C4-2B (cell line): ENCODE measurements at regions not wholly inside any gene's neighbourhood (a gene's known extent, or its start where the extent isn't known, plus 50 kb on each side); places are given as distances from the start of the nearest gene placed in this dataset.

ENCODE experiments used
- H3K27ac ChIP-seq: fragments of 450-650 bp; 2 replicates; pipeline ENCODE4 v1.5.1; 2017
- ZFX ChIP-seq: fragments of 450-650 bp; IDR thresholded peaks from 2 replicates; pipeline ENCODE4 v1.6.1; 2017
- TF ChIP-seq, protein P1 (sequence below): fragments of 450-650 bp; conservative IDR thresholded peaks from 2 replicates; pipeline ENCODE4 v1.5.1; 2017; ENCODE audit warnings: mild to moderate bottlenecking

DNA sequence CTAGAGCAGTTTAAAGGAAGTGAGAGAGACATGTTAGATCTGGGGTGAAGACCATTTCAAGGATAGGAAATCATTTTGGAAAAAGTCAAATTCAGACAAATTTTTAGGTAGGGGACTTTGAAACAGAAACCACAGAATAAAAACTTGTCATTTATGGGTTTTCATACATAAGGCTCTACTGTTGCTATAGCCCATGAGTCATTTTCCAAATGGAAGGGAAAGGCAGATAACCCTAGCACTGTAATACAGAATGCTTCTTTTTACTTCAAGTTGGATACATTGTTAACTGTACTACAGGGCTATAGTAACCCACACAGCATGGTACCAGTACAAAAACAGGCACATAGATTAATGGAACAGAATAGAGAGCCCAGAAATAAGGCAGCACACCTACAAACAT, 455.4 kb downstream of the EBF1 start:
- TF ChIP-seq, protein P1, sequence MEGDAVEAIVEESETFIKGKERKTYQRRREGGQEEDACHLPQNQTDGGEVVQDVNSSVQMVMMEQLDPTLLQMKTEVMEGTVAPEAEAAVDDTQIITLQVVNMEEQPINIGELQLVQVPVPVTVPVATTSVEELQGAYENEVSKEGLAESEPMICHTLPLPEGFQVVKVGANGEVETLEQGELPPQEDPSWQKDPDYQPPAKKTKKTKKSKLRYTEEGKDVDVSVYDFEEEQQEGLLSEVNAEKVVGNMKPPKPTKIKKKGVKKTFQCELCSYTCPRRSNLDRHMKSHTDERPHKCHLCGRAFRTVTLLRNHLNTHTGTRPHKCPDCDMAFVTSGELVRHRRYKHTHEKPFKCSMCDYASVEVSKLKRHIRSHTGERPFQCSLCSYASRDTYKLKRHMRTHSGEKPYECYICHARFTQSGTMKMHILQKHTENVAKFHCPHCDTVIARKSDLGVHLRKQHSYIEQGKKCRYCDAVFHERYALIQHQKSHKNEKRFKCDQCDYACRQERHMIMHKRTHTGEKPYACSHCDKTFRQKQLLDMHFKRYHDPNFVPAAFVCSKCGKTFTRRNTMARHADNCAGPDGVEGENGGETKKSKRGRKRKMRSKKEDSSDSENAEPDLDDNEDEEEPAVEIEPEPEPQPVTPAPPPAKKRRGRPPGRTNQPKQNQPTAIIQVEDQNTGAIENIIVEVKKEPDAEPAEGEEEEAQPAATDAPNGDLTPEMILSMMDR = no peak
- TF ChIP-seq ZFX = no peak
- H3K27ac ChIP-seq = no peak overlapping the region

- no peak for TF ChIP-seq ZFX
- TF ChIP-seq, protein P1 = no peak
- H3K27ac ChIP-seq = no peak overlapping the region
Measured at GRCh38 chr5:158643840-158644239, 455.9 kb downstream of the EBF1 start.

GRCh38 chr5:158642879-158643278, 456.8 kb downstream of the EBF1 start:
- TF ChIP-seq, protein P1 = no peak
- no peak for TF ChIP-seq ZFX

DNA sequence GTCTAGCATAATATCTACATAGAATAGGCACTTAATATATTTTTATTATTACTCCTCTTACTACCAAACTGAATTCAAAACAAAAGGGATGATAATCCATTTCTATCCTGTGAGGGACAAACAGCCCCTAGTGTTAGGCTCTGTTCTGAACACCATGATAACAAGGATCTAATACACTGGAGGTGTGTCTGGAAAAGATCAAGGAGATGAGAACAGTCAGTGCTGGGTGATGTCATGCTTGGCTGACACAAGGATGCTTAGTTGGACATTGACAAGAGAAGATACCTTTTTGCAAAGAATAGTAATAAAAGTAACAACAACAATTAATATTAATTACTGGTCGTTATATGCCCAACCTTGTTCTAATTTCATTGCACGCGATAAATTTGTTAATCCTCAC, 458.7 kb downstream of the EBF1 start:
- TF ChIP-seq ZFX = no peak
- TF ChIP-seq, protein P1 = no peak
- H3K27ac ChIP-seq = no peak overlapping the region

More at GRCh38 chr5:158642879-158643278, 456.8 kb downstream of the EBF1 start:
- no peak overlapping the region for H3K27ac ChIP-seq

DNA sequence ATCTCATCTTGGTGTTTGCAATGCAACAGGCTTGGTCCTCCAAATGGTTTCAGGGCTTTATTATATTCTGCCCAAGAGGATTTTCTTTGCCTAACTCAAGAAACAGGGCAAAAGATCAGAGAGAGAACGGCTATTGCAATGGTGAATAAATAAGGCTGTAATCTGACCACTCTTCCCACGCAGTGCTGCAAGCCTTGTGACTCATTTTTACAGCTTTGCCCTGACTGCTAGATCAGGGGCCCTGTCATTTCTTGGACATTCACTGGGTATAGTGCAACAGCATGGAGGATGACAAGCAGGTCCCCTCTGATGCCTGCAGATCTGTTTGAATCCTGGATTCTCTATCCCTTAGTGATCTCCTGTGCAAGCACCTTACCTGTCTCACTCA, 459.1 kb downstream of the EBF1 start:
- no peak for TF ChIP-seq ZFX
- TF ChIP-seq, protein P1 = no peak
- no peak overlapping the region for H3K27ac ChIP-seq

DNA sequence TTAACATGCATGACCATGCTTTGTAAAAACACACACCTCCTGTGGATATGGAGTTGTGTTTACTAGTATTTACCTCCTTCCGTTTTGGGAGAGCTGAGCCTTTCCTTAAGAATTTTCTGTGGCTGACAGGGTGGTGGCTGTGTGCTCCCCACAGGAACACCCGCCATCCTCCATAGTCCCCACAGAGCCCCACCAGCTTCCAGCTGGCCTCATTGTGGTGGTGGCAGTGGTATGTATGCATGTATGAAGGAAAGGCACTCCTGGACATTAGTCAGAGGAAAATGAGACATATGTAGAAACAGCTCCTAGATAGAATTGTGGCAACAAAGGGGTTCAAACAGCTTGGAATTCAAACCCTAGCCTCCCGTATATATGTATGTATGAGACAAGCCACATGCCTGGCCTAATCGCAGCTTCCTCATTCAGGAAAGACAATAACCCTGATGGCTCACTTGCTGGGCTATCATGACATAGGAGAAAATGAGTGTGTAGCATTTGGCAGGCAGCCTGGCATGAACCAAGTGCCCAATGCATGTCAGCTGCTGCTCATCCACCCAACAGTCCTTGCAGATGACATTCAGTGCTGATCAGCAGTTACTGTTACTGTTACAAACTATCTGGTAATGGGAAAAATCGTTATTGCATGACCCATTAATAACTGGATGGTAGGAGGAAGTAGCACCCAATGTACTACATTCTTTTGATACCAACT, 459.7 kb downstream of the EBF1 start:
- no peak for TF ChIP-seq ZFX
- TF ChIP-seq, protein P1 = no peak
- no peak overlapping the region for H3K27ac ChIP-seq

GRCh38 chr5:158638396-158638795, 461.3 kb downstream of the EBF1 start:
- no peak overlapping the region for H3K27ac ChIP-seq
- TF ChIP-seq, protein P1 = no peak
- no peak for TF ChIP-seq ZFX
